LNCAP (cell line): ENCODE measurements at regions not wholly inside any gene's neighbourhood (a gene's known extent, or its start where the extent isn't known, plus 50 kb on each side); places are given as distances from the start of the nearest gene placed in this dataset.

Experiments
- TF ChIP-seq, protein P1 (sequence below): fragments of 450-650 bp; IDR thresholded peaks from 2 replicates; pipeline ENCODE4 v1.5.1; 2017; ENCODE audit warnings: mild to moderate bottlenecking

DNA sequence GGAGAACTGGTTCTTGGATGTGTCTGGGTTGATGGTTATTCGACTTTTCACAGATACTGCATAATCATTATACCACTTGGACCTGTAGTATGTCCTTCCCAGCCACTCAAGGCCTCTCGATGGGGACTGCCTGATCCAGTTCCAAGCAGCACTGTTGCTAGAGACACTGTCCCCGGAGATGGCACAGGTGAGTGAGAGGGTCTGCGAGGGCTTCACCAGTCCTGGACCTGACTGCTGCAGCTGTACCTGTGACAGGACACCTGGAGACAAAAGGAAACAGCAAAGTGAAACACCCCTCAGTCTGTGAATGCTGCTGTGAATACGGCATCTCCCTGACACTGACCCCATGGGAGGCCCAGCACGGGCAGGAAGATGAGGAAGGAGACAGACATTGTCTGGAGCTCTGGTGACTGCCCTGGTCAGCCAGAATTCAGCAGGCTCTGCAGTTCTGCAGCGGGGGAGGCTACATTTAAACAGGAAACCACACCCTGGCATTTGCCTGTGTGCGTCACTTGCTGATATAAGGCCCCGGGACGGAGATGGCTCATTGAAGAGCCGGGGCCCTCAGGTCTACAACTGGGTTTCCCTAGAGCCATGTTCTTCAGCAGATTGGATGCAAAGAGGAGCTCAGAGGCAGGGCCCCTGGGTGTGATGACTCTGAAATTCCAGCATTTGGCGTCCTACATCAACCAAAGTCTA lies 413.6 kb downstream of the TMEM121 start:
- TF ChIP-seq, protein P1, sequence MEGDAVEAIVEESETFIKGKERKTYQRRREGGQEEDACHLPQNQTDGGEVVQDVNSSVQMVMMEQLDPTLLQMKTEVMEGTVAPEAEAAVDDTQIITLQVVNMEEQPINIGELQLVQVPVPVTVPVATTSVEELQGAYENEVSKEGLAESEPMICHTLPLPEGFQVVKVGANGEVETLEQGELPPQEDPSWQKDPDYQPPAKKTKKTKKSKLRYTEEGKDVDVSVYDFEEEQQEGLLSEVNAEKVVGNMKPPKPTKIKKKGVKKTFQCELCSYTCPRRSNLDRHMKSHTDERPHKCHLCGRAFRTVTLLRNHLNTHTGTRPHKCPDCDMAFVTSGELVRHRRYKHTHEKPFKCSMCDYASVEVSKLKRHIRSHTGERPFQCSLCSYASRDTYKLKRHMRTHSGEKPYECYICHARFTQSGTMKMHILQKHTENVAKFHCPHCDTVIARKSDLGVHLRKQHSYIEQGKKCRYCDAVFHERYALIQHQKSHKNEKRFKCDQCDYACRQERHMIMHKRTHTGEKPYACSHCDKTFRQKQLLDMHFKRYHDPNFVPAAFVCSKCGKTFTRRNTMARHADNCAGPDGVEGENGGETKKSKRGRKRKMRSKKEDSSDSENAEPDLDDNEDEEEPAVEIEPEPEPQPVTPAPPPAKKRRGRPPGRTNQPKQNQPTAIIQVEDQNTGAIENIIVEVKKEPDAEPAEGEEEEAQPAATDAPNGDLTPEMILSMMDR: no peak

DNA sequence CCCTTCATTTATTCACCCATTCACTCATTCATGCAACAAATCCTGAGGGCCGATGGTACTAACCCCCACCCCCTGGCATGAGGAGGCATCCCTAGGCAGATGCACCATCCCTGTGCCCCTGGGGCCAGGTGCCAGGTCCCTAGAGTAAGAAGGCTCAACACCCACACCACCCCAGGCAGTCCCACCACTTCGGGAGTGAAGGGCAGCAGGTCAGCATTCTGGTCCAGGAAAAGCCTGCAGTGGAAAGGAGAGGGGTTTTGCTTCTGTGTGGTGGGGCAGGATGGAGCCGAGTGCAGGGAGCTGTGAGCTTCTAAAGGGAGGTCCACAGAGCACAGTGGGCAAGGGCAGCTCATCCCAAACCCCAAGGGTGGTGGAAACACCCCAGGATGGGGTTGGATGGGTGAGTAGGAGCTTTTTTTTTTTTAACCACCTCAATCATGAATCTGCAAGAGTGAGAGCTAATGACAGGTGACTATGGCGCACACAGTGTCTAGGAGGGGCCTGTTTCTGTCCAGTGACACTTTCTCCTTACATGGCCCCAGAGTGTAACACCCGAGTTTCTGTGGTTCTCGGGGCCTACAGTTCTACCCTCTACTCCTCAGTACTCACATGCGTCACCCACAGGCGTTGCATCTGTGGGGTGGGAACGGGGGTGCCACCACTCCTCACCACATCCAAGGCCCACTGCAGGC lies 414.3 kb downstream of the TMEM121 start:
- TF ChIP-seq, protein P1: no peak

DNA sequence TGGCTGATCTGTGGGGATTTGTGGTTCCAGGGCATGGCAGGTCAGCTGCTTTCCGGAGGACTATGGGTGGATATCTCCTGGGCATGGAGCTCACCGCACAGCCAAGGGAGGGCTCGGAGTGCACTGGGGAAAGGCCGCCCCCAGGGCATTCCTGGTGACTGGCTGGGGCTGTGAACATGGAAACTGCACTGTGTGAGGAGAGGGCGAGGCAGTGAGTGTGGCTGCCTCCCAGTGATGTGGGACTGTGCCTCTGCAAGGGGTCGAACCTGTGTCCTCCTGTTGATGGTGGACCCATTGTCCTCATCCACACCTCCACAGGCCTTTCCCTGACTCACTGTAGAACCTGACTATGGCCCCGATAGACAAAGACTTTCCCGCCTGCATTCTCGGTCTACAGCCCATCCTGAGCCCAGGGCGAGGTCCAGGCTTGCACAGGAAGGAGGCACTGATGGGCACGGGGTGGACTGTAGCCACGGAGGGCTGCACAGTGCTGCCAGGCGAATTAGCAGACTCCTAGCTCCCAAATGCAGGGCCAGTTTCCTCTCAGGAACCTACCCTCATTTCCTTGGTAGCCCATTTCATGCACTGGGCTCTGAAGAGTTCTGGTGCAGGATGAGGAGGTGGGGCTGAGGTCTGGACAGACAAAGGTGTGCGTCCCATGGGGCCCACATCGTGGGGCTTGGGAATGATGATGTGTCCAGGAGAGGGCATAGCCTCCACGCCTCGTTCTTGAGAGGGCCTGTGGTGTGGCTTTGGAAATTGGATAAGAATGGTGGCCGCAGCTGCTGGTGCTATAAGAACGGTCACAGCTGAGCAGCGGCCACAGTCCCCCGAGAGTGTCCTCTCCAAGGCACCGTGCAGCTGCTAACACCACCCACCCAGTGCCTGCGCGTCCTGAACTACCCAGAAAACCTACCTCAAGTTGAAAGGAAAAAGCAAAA lies 415.1 kb downstream of the TMEM121 start:
- TF ChIP-seq, protein P1: no peak

DNA sequence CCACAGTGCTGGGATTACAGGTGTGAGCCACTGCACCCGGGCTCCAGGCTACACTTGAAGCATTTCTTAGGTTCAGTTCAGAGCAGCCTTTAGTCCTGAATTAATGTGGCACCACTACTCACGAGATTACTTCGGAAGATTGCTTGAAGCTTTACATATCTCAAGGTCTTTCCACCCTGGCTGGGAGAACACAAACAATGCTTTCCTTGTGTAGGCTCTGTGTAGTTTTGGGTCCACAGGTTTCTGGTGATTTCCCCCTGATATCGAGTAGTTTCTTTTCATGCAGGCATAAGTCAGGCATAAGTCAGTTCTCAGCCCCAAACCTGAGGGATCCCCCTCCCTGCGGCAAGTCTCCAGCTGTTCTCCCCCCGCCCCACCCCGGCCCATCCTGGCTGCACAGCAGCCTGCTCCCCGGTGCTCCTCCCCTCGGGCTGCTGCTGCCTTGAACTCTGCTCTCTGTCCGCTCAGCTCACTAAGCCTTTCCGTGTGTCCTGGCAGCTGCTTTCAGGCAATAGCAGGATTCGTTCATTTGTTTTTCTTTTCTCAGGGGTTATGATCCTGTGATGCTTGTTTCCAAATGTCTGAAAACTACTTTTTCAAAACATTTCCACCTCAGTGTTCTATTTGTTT lies 417.7 kb downstream of the TMEM121 start:
- TF ChIP-seq, protein P1: no peak

DNA sequence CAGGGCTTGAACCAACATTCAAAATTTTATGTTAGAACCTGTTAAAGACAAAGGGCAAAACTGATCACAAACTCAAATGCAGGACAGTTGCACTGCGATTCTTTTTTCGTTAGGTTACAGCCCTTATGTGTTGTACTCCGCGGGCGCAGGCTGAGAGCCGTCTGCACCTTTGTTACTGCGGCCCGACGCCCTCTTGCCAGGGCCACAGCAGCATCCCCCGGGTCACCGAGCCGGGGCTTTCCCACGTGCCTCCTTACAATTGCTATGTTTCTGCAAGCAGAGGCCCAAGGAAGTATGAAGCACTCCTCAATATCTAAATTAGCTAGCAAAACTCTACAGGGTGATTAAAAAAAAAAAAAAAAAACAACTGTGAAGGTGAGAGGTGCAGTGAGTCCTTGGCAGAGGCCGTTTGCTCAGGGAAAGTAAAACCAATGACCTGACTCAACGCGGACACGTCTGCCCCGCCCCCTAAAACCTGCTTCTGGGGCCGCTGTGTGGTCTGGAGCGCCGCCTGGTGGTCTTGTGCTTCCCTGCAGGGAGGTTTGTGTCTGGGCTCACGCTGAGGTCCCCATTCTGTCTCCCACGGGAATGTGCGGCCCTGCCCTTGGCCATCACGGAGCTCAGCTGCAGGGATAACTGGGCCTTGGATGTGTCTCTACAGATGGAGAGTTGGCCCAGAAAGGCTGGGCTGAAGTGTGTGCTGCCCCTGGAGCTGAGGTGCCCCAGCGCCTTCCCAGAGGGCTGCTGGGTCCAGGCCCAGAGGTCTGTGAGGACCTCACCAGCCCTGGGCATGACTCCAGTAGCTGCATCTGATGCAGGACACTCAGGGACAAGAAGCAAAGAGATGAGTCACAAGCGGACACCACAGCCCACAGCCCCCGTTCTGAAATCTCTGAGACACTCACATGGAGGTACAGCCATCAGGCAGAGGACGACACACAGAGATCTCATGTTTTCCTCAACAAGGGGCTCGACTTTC lies 418.5 kb downstream of the TMEM121 start:
- TF ChIP-seq, protein P1: peak; percentile 94

DNA sequence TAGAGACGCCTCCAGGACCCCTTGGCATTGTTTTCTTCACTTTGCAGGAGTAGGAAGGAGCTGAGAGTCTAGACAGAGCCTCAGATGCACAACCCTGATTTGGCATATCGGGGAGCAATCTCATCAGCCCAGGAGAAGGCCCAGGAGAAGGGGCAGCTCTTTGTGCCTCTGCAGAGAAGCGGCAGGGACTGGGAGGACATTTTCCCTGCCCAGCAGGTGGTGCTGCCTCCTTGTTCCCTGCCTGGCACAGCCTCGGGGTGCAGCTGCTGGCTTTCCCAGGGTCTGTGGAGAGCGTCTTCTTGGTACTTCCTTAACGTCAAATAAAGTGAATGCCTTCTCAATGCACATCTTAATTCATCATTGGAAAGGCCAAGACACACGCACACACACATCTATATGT lies 419.5 kb downstream of the TMEM121 start:
- TF ChIP-seq, protein P1: no peak; the same call in 1 of the 2 replicates
